HG03342 (cell line): ENCODE measurements at regions not wholly inside any gene's neighbourhood (a gene's known extent, or its start where the extent isn't known, plus 50 kb on each side); places are given as distances from the start of the nearest gene placed in this dataset.
"Not testable (repeated sequence)": the region's sequence is repeated elsewhere in the genome, so short reads cannot be mapped to it uniquely, and the experiment has no call there.

Source experiments
- ATAC-seq: cut with Tn5 transposase; IDR thresholded peaks from one replicate; pipeline ENCODE4 v1.9.1; 2021; ENCODE audit warnings: mild to moderate bottlenecking, moderate library complexity; ENCODE audit not compliant: unreplicated experiment

GRCh38 chr6:130547723-130548122 lies 181.9 kb downstream of the TMEM200A start:
- ATAC-seq = no peak

- ATAC-seq = no peak
These were observed 191.8 kb downstream of the TMEM200A start for GRCh38 chr6:130557481-130558112.

- ATAC-seq = no peak
These were observed 192.3 kb downstream of the TMEM200A start for GRCh38 chr6:130558131-130558530.

GRCh38 chr6:130559166-130559565 lies 193.3 kb downstream of the TMEM200A start:
- no peak for ATAC-seq

GRCh38 chr6:130560231-130560630 lies 194.4 kb downstream of the TMEM200A start:
- ATAC-seq = no peak

- ATAC-seq = not testable (repeated sequence)
These were observed 195.3 kb downstream of the TMEM200A start for GRCh38 chr6:130561159-130561558.

- no peak for ATAC-seq
These were observed 199.9 kb downstream of the TMEM200A start for GRCh38 chr6:130565696-130566095.

GRCh38 chr6:130574146-130574545 lies 208.3 kb downstream of the TMEM200A start:
- ATAC-seq = no peak

GRCh38 chr6:130575557-130575956 lies 209.7 kb downstream of the TMEM200A start:
- ATAC-seq = no peak

GRCh38 chr6:130575971-130576370 lies 210.2 kb downstream of the TMEM200A start:
- ATAC-seq = peak; percentile 99

GRCh38 chr6:130577178-130577919 lies 211.5 kb downstream of the TMEM200A start:
- ATAC-seq = no peak

- no peak for ATAC-seq
These were observed 212.9 kb downstream of the TMEM200A start for GRCh38 chr6:130578713-130579112.

- no peak for ATAC-seq
These were observed 217.5 kb downstream of the TMEM200A start for GRCh38 chr6:130583268-130583667.

- ATAC-seq = no peak
These were observed 219.8 kb downstream of the TMEM200A start for GRCh38 chr6:130585587-130585986.

- no peak for ATAC-seq
These were observed 222.1 kb downstream of the TMEM200A start for GRCh38 chr6:130587778-130588520.

- ATAC-seq = peak; percentile 87
These were observed 227.4 kb downstream of the TMEM200A start for GRCh38 chr6:130593200-130593599.

- ATAC-seq = no peak
These were observed 228.1 kb downstream of the TMEM200A start for GRCh38 chr6:130593948-130594347.

- ATAC-seq = no peak
These were observed 228.9 kb upstream of the SMLR1 start for GRCh38 chr6:130598021-130598989.

GRCh38 chr6:130600880-130601341 lies 226.3 kb upstream of the SMLR1 start:
- no peak for ATAC-seq

- no peak for ATAC-seq
These were observed 224.9 kb upstream of the SMLR1 start for GRCh38 chr6:130602151-130602770.
